ENCODE measurements at regions not wholly inside any gene's neighbourhood (a gene's known extent, or its start where the extent isn't known, plus 50 kb on each side); places are given as distances from the start of the nearest gene placed in this dataset.
"Not testable (repeated sequence)": the region's sequence is repeated elsewhere in the genome, so short reads cannot be mapped to it uniquely, and the experiment has no call there.

- no peak for DNase-seq
Measured at GRCh38 chr5:167934551-167934971, 356.9 kb upstream of the WWC1 start.

GRCh38 chr5:167936022-167936421, 355.4 kb upstream of the WWC1 start:
- no peak for DNase-seq

GRCh38 chr5:167936944-167937634, 354.4 kb upstream of the WWC1 start:
- DNase-seq, result no peak

GRCh38 chr5:167937635-167937998, 353.8 kb upstream of the WWC1 start:
- DNase-seq, result no peak

- DNase-seq, result no peak
Measured at GRCh38 chr5:167939686-167940085, 351.8 kb upstream of the WWC1 start.

- DNase-seq, result no peak
Measured at GRCh38 chr5:167940911-167941310, 350.5 kb upstream of the WWC1 start.

DNA sequence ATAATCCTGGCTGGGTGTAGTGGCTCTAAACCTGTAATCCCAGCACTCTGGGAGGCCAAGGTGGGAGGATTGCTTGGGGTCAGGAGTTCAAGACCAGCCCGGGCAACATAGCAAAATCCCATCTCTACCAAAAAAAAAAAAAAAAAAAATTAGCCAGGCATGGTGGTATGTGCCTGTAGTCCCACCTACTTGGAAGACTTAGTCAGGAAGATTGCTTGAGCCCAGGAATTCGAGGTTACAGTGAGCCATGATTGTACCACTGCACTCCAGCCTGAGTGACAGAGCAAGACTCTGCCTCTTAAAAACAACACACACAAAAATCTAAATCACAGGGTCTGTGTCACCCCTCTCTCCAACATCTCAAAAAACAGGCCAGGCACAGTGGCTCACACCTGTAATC, 349.9 kb upstream of the WWC1 start:
- not testable (repeated sequence) for DNase-seq

DNA sequence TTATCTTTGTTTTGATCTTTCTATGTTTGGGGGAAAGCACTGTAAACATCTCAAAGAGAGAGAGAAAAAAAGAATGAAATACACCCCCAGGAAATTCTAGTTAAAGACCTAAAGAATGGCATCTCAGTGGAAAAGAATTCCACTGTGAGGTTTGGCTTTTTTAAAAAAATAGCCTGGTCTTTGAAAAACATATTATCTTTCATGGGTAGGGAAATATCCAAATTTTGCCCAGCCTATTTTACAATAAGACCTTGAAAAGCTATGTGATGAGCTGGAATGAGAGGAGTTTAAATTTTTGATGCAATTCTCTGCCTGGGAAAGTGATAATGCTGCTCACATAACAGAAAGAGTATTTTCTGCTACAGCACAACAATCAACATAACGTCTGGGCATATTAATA, 348.1 kb upstream of the WWC1 start:
- DNase-seq, result no peak

- DNase-seq, result no peak
Measured at GRCh38 chr5:167944121-167944852, 347.2 kb upstream of the WWC1 start.

GRCh38 chr5:167945542-167946384, 345.7 kb upstream of the WWC1 start:
- no peak for DNase-seq

DNA sequence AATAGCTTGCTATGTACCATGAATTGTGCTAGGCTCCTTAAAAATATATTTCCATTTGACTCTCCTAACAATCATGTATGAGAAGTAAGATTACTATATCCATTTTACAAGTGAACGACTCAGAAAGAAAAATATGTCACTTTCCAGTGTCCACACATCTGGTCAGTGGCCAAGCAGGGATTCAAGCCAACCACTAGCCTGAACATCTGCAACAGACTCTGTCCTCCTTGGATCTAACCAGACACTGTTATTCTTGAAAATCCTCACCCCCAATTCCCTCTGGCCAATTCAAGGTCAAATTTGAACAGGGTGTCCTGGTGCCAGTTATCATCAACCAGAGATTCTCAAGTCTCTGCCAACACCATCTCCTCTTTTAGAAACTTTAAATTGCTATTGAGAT, 344.1 kb upstream of the WWC1 start:
- DNase-seq, result no peak

- no peak for DNase-seq
Measured at GRCh38 chr5:167948251-167948650, 343.2 kb upstream of the WWC1 start.

DNA sequence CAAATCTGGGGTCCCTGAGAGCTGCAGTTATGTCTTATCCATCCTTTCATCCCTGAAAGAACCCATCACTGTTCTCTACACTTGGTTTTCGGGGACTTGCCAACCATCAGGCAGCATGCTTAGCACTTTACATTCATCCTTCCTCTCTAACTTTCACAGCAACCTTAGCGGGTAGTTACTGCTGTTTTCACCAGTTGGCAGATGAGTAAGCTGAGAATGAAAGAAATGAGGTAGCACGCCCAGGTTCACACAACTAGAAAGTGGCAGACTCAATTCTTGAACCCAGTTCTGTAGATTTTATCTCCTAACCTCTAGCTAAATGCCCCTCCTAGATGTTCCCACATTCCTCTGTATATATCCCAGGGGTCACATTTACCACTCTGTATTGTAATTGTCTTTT, 342.0 kb upstream of the WWC1 start:
- no peak for DNase-seq

DNA sequence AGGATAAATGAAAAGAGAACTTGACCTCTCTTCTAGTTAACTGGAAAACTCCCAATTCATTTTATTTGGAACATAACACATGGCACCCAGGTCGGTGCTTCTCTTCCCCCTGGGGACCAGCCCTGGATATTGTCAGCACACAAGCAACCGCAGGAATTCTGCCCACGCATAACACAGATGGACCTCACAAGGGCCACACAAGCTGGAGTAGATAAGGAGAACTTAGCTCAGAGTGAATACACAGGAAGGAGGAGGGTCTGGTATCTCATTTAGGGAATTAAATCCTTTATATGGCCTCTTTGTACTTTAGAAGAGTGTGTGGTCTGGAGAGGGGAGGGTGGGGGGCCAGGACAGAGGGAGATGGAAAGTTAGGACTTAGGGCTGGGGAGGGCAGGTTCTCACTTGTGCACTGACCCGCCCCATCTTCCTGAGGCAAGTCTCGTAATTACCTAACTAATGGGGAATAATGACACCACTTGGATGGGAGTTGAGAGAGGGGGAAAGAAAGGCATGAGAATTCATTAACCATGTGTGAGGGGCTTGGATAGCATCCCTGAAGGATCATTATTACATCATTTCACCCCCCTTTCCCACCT, 341.2 kb upstream of the WWC1 start:
- no peak for DNase-seq

GRCh38 chr5:167951116-167951515, 340.3 kb upstream of the WWC1 start:
- DNase-seq, result no peak

DNA sequence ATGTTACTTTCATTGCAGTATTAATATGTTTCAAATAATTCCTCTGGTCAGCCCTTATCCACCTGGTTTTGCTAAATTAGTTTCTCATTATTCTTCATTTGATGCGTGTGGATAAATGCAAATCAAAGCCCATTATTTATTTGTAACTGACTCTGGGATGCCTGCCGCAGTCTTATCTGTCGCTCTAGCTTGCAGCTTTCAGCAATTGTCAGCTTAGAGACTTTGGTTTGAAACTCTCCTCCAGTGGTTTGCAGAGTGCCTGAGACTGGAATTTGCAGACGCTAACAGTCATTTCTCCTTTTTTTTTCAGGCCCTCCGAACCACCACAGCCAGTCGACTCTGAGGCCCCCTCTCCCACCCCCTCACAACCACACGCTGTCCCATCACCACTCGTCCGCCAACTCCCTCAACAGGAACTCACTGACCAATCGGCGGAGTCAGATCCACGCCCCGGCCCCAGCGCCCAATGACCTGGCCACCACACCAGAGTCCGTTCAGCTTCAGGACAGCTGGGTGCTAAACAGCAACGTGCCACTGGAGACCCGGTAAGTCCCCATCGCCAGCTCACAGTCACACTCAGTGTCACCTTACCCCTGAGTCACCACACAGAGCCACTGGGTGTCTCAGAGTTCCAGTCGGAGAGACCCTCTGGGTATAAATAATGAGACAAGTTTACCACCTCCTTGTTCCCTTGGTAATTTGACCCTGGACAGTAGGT, 339.0 kb upstream of the WWC1 start:
- no peak for DNase-seq

DNA sequence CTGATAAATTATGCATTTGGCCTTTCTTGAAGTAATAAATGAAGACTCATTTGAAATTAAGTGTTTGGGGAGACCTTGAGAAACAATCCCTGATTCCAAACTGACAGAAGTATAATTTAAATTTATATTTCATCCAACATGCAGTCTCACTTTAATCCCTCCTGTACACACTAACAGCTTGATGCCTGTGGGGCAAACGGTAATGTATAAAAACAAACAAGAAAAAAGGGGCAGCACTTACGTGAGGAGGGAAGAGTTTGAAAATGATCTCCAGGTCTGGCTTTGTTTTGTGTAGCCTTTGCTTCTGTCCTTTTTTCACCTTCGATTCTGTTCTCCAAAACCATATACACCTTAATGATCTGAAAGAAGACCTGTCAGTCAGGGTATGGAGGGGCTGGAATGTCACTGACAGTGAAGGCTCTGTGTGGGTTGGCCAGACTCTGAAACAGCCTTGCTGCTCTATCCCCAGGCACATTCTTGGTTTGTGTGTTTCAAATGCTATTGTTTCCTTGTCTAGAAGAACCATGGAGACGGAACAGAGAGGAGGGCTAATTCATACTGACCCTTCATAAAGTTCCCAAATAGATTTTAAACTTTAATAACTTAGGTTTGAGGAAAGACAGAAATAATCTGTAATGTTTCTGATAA, 338.2 kb upstream of the WWC1 start:
- no peak for DNase-seq

- DNase-seq, result no peak
Measured at GRCh38 chr5:167961731-167962130, 329.7 kb upstream of the WWC1 start.

GRCh38 chr5:167964529-167964928, 326.9 kb upstream of the WWC1 start:
- DNase-seq, result no peak

DNA sequence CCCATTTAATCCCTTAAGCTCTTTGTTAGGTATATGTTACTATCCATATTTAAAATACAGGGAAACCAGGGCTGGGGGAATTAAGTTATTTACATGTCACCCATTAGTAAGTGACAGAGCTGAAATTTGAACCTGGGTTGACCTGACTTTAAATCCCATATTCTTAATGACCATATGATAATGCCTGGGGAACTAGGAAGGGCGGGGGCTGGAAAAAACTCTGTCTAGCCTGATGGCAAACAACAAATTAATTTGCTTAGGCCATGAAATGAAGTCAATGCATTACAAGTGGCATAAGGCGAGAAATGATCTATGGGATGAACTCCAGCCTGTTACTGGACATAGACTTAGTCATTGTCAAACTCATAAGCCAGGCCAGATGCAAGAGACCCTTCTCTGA, 325.7 kb upstream of the WWC1 start:
- no peak for DNase-seq

DNA sequence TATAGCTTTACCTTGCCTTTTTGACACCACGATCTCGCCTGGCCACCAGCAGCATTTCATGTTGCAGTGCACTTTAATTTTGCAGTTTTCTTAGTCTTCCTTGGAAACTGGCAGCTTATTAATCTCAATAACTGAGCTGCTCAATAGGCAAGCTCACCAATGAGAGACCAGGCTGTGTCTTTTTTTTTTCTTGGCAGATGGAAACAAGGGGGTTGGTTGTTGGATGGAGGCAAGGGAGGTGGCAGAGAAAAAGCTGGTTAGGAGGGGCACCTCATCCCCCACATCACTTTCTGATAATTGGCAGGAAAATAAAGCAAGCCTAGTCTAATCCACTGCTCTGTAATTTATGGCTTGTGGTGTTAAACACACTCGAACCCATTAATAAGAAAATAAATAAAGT, 324.5 kb upstream of the WWC1 start:
- DNase-seq, result no peak

DNA sequence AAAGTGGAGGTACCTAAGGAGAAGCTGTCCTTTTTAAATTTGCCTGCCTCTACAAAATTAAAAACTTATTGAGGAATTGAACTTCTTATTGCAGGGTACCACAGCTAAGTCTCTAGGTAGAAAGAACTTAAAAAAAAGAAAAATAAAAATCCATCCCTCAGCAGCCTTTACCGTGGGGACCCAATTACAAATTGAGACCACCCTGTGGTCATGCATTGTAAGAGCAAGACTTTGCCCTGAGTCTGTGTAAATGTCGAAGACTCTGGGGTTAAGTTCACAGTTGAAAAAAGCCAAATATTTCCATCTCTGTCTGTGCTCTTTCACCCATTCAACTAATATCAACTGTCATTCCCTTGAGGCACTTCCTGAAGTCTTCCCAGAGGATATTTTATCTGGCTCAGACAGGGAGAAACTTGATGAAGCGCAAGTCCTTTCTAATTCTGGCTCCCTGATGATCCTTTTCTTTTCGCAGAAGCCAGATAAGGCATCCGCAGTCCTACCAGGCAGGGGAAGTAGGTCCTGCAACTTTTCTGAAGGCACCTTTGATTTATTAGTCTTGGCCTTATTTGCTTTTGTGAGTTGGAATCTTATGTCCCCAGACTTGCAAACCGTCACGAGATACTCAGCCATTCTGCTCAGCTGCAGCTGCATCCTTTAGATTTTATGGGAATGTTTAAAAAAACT, 323.8 kb upstream of the WWC1 start:
- no peak for DNase-seq

All from NCI-H1436 (cell line).